22Rv1 (cell line): ENCODE measurements at regions not wholly inside any gene's neighbourhood (a gene's known extent, or its start where the extent isn't known, plus 50 kb on each side); places are given as distances from the start of the nearest gene placed in this dataset.

Source experiments
- H3K27ac ChIP-seq: fragments of 450-650 bp; 2 replicates; pipeline ENCODE4 v1.5.1; 2017
- ZFX ChIP-seq: fragments of 450-650 bp; IDR thresholded peaks from 2 replicates; pipeline ENCODE4 v1.6.1; 2017; ENCODE audit warnings: antibody characterized with exemption, borderline replicate concordance
- TF ChIP-seq, protein P1 (sequence below): fragments of 450-650 bp; IDR thresholded peaks from 2 replicates; pipeline ENCODE4 v1.5.1; 2017; ENCODE audit warnings: mild to moderate bottlenecking

DNA sequence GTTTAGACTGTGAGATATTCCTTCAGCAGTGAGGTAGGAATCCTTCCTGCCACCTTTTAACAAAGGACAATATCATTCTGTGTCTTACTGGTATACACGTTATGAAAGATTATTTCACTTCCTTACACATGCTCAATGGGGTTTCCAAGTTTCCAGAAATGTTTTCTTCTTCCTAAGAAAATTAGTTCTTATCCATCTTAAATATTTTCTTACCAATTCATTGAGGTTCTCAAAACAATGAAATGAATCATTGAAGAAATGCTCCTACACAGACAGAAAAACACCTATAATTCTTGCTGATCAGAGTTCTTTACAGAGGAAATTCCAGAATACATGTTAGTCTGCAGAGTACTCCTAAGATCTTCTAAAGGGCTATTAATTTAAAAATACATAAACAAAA is 51.4 kb upstream of the SEC61G start:
- H3K27ac ChIP-seq = no peak overlapping the region
- TF ChIP-seq, protein P1, sequence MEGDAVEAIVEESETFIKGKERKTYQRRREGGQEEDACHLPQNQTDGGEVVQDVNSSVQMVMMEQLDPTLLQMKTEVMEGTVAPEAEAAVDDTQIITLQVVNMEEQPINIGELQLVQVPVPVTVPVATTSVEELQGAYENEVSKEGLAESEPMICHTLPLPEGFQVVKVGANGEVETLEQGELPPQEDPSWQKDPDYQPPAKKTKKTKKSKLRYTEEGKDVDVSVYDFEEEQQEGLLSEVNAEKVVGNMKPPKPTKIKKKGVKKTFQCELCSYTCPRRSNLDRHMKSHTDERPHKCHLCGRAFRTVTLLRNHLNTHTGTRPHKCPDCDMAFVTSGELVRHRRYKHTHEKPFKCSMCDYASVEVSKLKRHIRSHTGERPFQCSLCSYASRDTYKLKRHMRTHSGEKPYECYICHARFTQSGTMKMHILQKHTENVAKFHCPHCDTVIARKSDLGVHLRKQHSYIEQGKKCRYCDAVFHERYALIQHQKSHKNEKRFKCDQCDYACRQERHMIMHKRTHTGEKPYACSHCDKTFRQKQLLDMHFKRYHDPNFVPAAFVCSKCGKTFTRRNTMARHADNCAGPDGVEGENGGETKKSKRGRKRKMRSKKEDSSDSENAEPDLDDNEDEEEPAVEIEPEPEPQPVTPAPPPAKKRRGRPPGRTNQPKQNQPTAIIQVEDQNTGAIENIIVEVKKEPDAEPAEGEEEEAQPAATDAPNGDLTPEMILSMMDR = no peak
- TF ChIP-seq ZFX = no peak

GRCh38 chr7:54811041-54811845 is 52.2 kb upstream of the SEC61G start:
- H3K27ac ChIP-seq = no peak overlapping the region

DNA sequence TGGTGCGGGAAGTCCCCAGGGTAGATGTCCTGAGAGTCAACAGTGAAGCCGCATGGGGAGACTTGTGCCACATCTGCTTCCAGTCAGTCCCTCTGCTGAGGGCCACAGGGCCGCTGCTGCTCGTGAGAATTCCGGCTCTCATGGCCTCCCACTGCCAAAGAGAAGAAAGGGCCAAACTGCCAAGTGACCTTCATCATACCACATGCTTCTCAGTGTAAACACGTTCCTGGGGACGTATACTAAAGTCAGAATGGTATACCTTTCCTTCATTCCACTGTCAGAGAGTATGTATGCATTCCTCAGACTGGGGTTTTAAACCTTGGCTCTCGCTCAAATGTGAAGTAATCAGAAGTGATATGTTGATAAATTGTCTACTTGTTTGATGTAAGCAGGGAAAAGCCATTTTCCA is 52.8 kb upstream of the SEC61G start:
- no peak for TF ChIP-seq ZFX
- TF ChIP-seq, protein P1 = no peak
- no peak overlapping the region for H3K27ac ChIP-seq

More at GRCh38 chr7:54811041-54811845, 52.2 kb upstream of the SEC61G start:
- TF ChIP-seq, protein P1 = no peak
- no peak for TF ChIP-seq ZFX

GRCh38 chr7:54812756-54813322 is 53.8 kb upstream of the SEC61G start:
- H3K27ac ChIP-seq = no peak overlapping the region
- TF ChIP-seq, protein P1 = no peak
- no peak for TF ChIP-seq ZFX

GRCh38 chr7:54813398-54813797 is 54.4 kb upstream of the SEC61G start:
- H3K27ac ChIP-seq = no peak overlapping the region
- TF ChIP-seq, protein P1 = no peak
- no peak for TF ChIP-seq ZFX

DNA sequence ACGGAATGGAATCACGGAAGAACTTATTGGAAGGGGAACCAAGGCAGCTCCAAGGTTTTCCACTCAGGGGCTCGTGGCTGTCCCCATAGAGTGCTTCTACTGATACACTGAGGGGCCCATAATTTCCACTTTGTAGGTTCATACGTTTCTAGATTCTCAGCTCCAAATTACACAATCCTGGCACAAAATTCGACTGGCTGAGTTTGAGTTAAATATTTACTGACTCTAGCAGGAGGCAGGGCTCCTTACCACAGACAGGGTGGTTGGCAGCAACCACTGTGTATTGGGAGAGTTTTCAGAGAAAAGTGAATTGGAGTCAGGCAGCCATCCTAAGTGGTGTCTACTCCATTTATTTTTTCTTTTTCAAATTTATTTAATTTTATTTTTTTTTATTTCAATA is 55.4 kb upstream of the SEC61G start:
- no peak overlapping the region for H3K27ac ChIP-seq
- TF ChIP-seq, protein P1 = no peak

DNA sequence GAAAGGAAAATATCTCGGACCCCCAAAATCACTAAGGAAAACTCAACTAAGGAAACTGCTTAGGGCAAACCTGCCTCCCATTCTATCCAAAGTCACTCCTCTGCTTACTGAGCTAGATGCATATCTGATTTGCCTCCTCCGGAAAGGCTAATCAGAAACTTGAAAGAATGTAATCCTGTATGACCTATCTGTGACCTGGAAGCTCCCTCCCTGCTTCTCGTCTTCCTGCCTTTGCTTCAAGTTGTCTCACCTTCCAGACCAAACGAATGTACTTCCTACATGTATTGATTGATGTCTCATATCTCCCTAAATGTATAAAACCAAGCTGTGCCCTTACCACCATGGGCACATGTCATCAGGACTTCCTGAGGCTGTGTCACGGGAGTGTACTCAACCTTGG is 58.1 kb upstream of the SEC61G start:
- no peak overlapping the region for H3K27ac ChIP-seq

More for the DNA sequence above, 58.1 kb upstream of the SEC61G start:
- no peak for TF ChIP-seq ZFX
- TF ChIP-seq, protein P1 = no peak
